IMR-90 (cell line): ENCODE measurements at regions not wholly inside any gene's neighbourhood (a gene's known extent, or its start where the extent isn't known, plus 50 kb on each side); places are given as distances from the start of the nearest gene placed in this dataset.

Experiments
- ATAC-seq: fragments of 200-7000 bp; cut with Tn5 transposase; 2 replicates; pipeline ENCODE4 v1.9.1; 2020; ENCODE audit warnings: low read depth, mild to moderate bottlenecking, moderate library complexity
- BruUV-seq: library from RNA; stranded (reverse); fragments of 400-500 nt; replicated peaks from 2 replicates; lab custom pipeline; 2021; lab: Mats Ljungman, UMichigan
- CTCF ChIA-PET: fragments of 300-600 bp; formaldehyde crosslinking; extraction: SDS; loops from one replicate; lab custom pipeline; 2021; ENCODE audit warnings: antibody characterized with exemption; lab: Yijun Ruan, JAX
- POLR2A ChIA-PET: fragments of 300-600 bp; sonication (Branson Sonifier 250); formaldehyde crosslinking; loops from one replicate; lab custom pipeline; 2022; ENCODE audit warnings: antibody characterized with exemption; ENCODE audit not compliant: unreplicated experiment; lab: Charles Lee
- DNase-seq: peaks from one replicate; pipeline ENCODE4 v3.0.0; 2013
- H2AFZ ChIP-seq: replicated peaks from 2 replicates; pipeline ENCODE3; 2013; ENCODE audit warnings: low read length, mild to moderate bottlenecking; ENCODE audit not compliant: poor library complexity
- H2AK5ac ChIP-seq: 2 replicates; pipeline ENCODE4 v1.6.1; 2013; ENCODE audit warnings: low read depth, low read length, inconsistent platforms
- H2AK9ac ChIP-seq: replicated peaks from 2 replicates; pipeline ENCODE3; 2013; ENCODE audit warnings: mild to moderate bottlenecking, low read depth, low read length, moderate library complexity; ENCODE audit not compliant: poor library complexity
- H2BK120ac ChIP-seq: 2 replicates; pipeline ENCODE4 v1.6.1; 2013; ENCODE audit warnings: low read depth, low read length, inconsistent platforms
- H2BK15ac ChIP-seq: 3 replicates; pipeline ENCODE4 v1.6.1; 2013; ENCODE audit warnings: low read depth, low read length, inconsistent platforms
- H2BK20ac ChIP-seq: 2 replicates; pipeline ENCODE4 v1.6.1; 2013; ENCODE audit warnings: low read depth, mild to moderate bottlenecking, inconsistent platforms, low read length, moderate library complexity
- H2BK5ac ChIP-seq: 2 replicates; pipeline ENCODE4 v1.6.1; 2013; ENCODE audit warnings: mild to moderate bottlenecking, low read depth, low read length, inconsistent platforms; ENCODE audit not compliant: poor library complexity, severe bottlenecking
- H3K14ac ChIP-seq: replicated peaks from 2 replicates; pipeline ENCODE4 v1.6.1; 2013; ENCODE audit warnings: low read depth, low read length, inconsistent platforms
- H3K18ac ChIP-seq: 2 replicates; pipeline ENCODE4 v1.6.1; 2013; ENCODE audit warnings: low read depth, low read length, control low read depth
- H3K23ac ChIP-seq: 2 replicates; pipeline ENCODE4 v1.6.1; 2013; ENCODE audit warnings: low read depth, low read length, inconsistent platforms
- H3K27ac ChIP-seq: 2 replicates; pipeline ENCODE4 v1.5.1; 2013; ENCODE audit warnings: mild to moderate bottlenecking, control low read depth, low read length; ENCODE audit not compliant: insufficient read depth
- H3K27me3 ChIP-seq: 2 replicates; pipeline ENCODE4 v1.6.1; 2013; ENCODE audit warnings: low read length; ENCODE audit not compliant: control insufficient read depth, insufficient read depth
- H3K36me3 ChIP-seq: 2 replicates; pipeline ENCODE4 v1.6.1; 2013; ENCODE audit warnings: low read length, mixed read lengths; ENCODE audit not compliant: control insufficient read depth, insufficient read depth
- H3K4ac ChIP-seq: 2 replicates; pipeline ENCODE4 v1.6.1; 2013; ENCODE audit warnings: low read depth, low read length, inconsistent platforms
- H3K4me1 ChIP-seq: 2 replicates; pipeline ENCODE4 v1.6.1; 2013; ENCODE audit warnings: low read length, mixed read lengths; ENCODE audit not compliant: control insufficient read depth, insufficient read depth
- H3K4me2 ChIP-seq: 2 replicates; pipeline ENCODE4 v1.6.1; 2013; ENCODE audit warnings: low read depth, mild to moderate bottlenecking, control low read depth, low read length, moderate library complexity
- H3K4me3 ChIP-seq: 2 replicates; pipeline ENCODE4 v1.5.1; 2013; ENCODE audit warnings: low read depth, mild to moderate bottlenecking, control low read depth, low read length, moderate library complexity; ENCODE audit not compliant: insufficient read depth
- H3K56ac ChIP-seq: 2 replicates; pipeline ENCODE4 v1.6.1; 2013; ENCODE audit warnings: low read length, inconsistent platforms; ENCODE audit not compliant: insufficient read depth; ENCODE audit errors: extremely low read depth
- H3K79me1 ChIP-seq, 2 experiments: 2 replicates each; pipeline ENCODE4 v1.6.1; 2013; ENCODE audit warnings: low read length in 2 of 2, inconsistent platforms in 1 of 2, low read depth in 1 of 2
- H3K9ac ChIP-seq: 2 replicates; pipeline ENCODE4 v1.6.1; 2013; ENCODE audit warnings: low read depth, low read length, control low read depth
- H3K9me1 ChIP-seq: 2 replicates; pipeline ENCODE4 v1.6.1; 2013; ENCODE audit warnings: low read length, inconsistent platforms; ENCODE audit not compliant: insufficient read depth
- H3K9me3 ChIP-seq: 2 replicates; pipeline ENCODE4 v1.6.1; 2013; ENCODE audit warnings: low read length; ENCODE audit not compliant: control insufficient read depth, insufficient read depth
- H4K20me1 ChIP-seq: 2 replicates; pipeline ENCODE4 v1.6.1; 2013; ENCODE audit warnings: low read length, inconsistent platforms; ENCODE audit not compliant: insufficient read depth
- H4K5ac ChIP-seq: 2 replicates; pipeline ENCODE4 v1.6.1; 2013; ENCODE audit warnings: mild to moderate bottlenecking, low read depth, low read length, control low read depth
- H4K8ac ChIP-seq, 2 experiments: 2 replicates each; pipeline ENCODE4 v1.6.1; 2013; ENCODE audit warnings: low read depth in 2 of 2, low read length in 2 of 2, control low read depth in 1 of 2, inconsistent platforms in 1 of 2
- H4K91ac ChIP-seq: 2 replicates; pipeline ENCODE4 v1.6.1; 2013; ENCODE audit warnings: low read depth, low read length, inconsistent platforms; ENCODE audit not compliant: insufficient read depth
- CEBPB ChIP-seq: IDR thresholded peaks from 2 replicates; pipeline ENCODE4 v1.6.1; 2012; ENCODE audit warnings: low read depth, low read length, improper control_type of control experiment
- CHD1 ChIP-seq: IDR thresholded peaks from 2 replicates; pipeline ENCODE4 v1.6.1; 2012; ENCODE audit warnings: low read depth, low read length, improper control_type of control experiment
- MAFK ChIP-seq: IDR thresholded peaks from 2 replicates; pipeline ENCODE4 v1.6.1; 2012; ENCODE audit warnings: low read depth, low read length, improper control_type of control experiment
- MXI1 ChIP-seq: IDR thresholded peaks from 2 replicates; pipeline ENCODE4 v1.6.1; 2012; ENCODE audit warnings: low read depth, mild to moderate bottlenecking, low read length, moderate library complexity, borderline replicate concordance
- NFE2L2 ChIP-seq: fragments of 150-350 bp; IDR thresholded peaks from 2 replicates; pipeline ENCODE4 v1.6.1; 2016; ENCODE audit warnings: low read depth, mild to moderate bottlenecking, low read length
- POLR2A ChIP-seq: IDR thresholded peaks from 2 replicates; pipeline ENCODE4 v1.6.1; 2012; ENCODE audit warnings: mild to moderate bottlenecking, low read depth, low read length
- RAD21 ChIP-seq: IDR thresholded peaks from 2 replicates; pipeline ENCODE4 v1.6.1; 2012; ENCODE audit warnings: low read length, improper control_type of control experiment
- RCOR1 ChIP-seq: IDR thresholded peaks from 2 replicates; pipeline ENCODE4 v1.6.1; 2012; ENCODE audit warnings: mild to moderate bottlenecking, low read length, improper control_type of control experiment; ENCODE audit not compliant: insufficient replicate concordance
- RFX5 ChIP-seq: IDR thresholded peaks from 2 replicates; pipeline ENCODE4 v1.8.0; 2012; ENCODE audit warnings: low read depth, mild to moderate bottlenecking, low read length, moderate library complexity
- WGBS, 2 experiments: methylation state at CpG; one replicate each; pipeline versions ENCODE4 v1.1.5 to v1.1.7; 2013; ENCODE audit warnings: missing lambda C conversion rate in 2 of 2; ENCODE audit not compliant: insufficient read length in 1 of 2; ENCODE audit errors: extremely low coverage in 2 of 2; 5-methylcytosine and 5-hydroxymethylcytosine counted together
- dilution Hi-C: fragments of 300-500 bp; cut with HindIII; formaldehyde crosslinking; loops from one replicate; pipeline ENCODE4 v1.14.3; 2018; ENCODE audit warnings: low sequenced_read_pairs; ENCODE audit not compliant: unreplicated experiment
- in situ Hi-C: fragments of 300-500 bp; cut with MboI; formaldehyde crosslinking; loops from 3 replicates; pipeline ENCODE4 v1.14.3; 2019; ENCODE audit warnings: low sequenced_read_pairs, inconsistent platforms, mixed read lengths
- intact Hi-C: fragments of 100-400 bp; cut with micrococcal nuclease; formaldehyde crosslinking; loops from 2 replicates; pipeline ENCODE4 v1.10.0; 2022
- TF ChIP-seq, protein P1 (sequence below): fragments of 150-350 bp; IDR thresholded peaks from 2 replicates; pipeline ENCODE4 v1.6.1; 2017; ENCODE audit warnings: mild to moderate bottlenecking, antibody characterized with exemption, low read length, low read depth
- TF ChIP-seq, protein P2 (sequence below): fragments of 150-350 bp; IDR thresholded peaks from 2 replicates; pipeline ENCODE4 v1.6.1; 2016; ENCODE audit warnings: low read depth, mild to moderate bottlenecking, low read length, moderate library complexity, borderline replicate concordance
- TF ChIP-seq, protein P3 (sequence below): conservative IDR thresholded peaks from 2 replicates; pipeline ENCODE4 v1.5.1; 2012; ENCODE audit warnings: mild to moderate bottlenecking, low read depth, low read length, improper control_type of control experiment

DNA sequence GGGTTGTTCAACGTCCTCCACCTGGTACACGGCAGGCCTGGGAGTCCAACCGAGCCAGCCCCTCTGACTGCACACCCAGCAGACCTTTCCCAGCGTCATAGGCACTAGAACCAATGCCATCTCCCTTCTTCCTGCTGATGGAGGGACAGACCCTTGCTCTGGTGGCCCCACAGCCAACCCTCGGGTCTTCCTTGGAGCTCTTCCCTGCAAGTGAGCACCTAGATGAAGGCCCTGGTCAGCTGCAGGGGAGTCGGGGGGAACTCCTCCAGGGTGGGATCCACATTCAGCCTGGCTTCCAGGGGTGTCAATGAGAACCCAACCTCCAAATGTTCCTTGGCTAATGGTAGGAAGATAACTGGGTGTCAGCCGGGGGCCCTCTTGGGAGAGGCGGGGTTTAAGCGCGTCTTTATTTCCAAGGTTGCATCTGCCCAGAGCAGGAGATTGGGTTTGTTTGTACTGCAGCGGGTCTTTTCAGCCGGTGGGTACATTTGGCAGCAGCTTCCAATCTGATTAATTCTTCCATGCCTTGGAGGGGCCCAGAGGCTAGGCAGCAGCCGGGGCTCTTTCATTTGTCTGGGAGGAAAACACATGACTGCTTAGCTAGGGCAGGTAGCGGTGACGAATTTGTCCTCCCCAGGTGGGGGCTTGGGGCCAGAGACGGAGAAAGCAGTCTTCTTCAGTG is 56.0 kb upstream of the SHISAL1 start:
- no peak for ATAC-seq
- Histone ChIP-seq H3K4ac (no peak overlapping the region; the same call in 1 of the 2 replicates), H2BK15ac (no peak overlapping the region), H2AK9ac (peak overlapping the region; percentile 46), H3K14ac (no peak overlapping the region), H2BK20ac (no peak overlapping the region), H3K56ac (no peak overlapping the region), H3K27me3 (no peaks in the 10 kb centered on the region), H3K4me3 (no peak overlapping the region), H4K20me1 (no peaks in the 10 kb centered on the region), H3K27ac (no peak overlapping the region), H3K9ac (no peak overlapping the region), H4K8ac (no peak overlapping the region), H3K36me3 (no peaks in the 10 kb centered on the region), H3K23ac (no peak overlapping the region), H2AK5ac (peak overlapping the region; percentile 9; the same call in 1 of the 2 replicates), H2BK120ac (no peak overlapping the region), H3K9me1 (0 out of 2 replicates have a peak, but pooled peaks cover 5% of the 10 kb centered on the region), H3K4me2 (no peak overlapping the region), H4K5ac (no peak overlapping the region), H3K79me1 (no peaks in the 10 kb centered on the region), H3K18ac (no peak overlapping the region), H3K9me3 (peaks cover 4% of the 10 kb centered on the region; the same call in 1 of the 2 replicates), H2AFZ (peak overlapping the region; percentile 47), H3K4me1 (peaks cover 21% of the 10 kb centered on the region), H2BK5ac (no peak overlapping the region), H4K91ac (no peak overlapping the region)
- BruUV-seq = no TSS peak
- dilution Hi-C loops (no loop called here), in situ Hi-C loops (no loop called here), intact Hi-C loops (loop anchor here (10.0 kb wide), 1 partner anchor 116 kb away; no protein-coding TSS in a partner anchor)
- ChIA-PET CTCF (no interaction called here), POLR2A (no interaction called here)
- TF ChIP-seq, protein P1, sequence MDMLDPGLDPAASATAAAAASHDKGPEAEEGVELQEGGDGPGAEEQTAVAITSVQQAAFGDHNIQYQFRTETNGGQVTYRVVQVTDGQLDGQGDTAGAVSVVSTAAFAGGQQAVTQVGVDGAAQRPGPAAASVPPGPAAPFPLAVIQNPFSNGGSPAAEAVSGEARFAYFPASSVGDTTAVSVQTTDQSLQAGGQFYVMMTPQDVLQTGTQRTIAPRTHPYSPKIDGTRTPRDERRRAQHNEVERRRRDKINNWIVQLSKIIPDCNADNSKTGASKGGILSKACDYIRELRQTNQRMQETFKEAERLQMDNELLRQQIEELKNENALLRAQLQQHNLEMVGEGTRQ = no peak
- no peak for TF ChIP-seq RCOR1
- TF ChIP-seq CHD1 = no peak
- no peak for TF ChIP-seq CEBPB
- TF ChIP-seq MAFK = no peak
- TF ChIP-seq NFE2L2 = no peak
- TF ChIP-seq RFX5 = no peak
- TF ChIP-seq MXI1 = no peak
- TF ChIP-seq POLR2A = no peak
- TF ChIP-seq, protein P2, sequence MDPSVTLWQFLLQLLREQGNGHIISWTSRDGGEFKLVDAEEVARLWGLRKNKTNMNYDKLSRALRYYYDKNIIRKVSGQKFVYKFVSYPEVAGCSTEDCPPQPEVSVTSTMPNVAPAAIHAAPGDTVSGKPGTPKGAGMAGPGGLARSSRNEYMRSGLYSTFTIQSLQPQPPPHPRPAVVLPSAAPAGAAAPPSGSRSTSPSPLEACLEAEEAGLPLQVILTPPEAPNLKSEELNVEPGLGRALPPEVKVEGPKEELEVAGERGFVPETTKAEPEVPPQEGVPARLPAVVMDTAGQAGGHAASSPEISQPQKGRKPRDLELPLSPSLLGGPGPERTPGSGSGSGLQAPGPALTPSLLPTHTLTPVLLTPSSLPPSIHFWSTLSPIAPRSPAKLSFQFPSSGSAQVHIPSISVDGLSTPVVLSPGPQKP = no peak
- no peak for TF ChIP-seq RAD21
- TF ChIP-seq, protein P3, sequence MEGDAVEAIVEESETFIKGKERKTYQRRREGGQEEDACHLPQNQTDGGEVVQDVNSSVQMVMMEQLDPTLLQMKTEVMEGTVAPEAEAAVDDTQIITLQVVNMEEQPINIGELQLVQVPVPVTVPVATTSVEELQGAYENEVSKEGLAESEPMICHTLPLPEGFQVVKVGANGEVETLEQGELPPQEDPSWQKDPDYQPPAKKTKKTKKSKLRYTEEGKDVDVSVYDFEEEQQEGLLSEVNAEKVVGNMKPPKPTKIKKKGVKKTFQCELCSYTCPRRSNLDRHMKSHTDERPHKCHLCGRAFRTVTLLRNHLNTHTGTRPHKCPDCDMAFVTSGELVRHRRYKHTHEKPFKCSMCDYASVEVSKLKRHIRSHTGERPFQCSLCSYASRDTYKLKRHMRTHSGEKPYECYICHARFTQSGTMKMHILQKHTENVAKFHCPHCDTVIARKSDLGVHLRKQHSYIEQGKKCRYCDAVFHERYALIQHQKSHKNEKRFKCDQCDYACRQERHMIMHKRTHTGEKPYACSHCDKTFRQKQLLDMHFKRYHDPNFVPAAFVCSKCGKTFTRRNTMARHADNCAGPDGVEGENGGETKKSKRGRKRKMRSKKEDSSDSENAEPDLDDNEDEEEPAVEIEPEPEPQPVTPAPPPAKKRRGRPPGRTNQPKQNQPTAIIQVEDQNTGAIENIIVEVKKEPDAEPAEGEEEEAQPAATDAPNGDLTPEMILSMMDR = no peak
- no peak for DNase-seq
- WGBS, 2 experiments = 87% methylated on average over 3 of the region's 16 CpGs; no CpG with 5 or more reads in 1 of the 2 experiments
